Colonic mucosa (tissue), 4 donors: ENCODE measurements at regions not wholly inside any gene's neighbourhood (a gene's known extent, or its start where the extent isn't known, plus 50 kb on each side); places are given as distances from the start of the nearest gene placed in this dataset.

ENCODE experiments used
- DNase-seq: peaks from one replicate; pipeline ENCODE4 v3.0.0-alpha.2; 2020
- H3K27ac ChIP-seq: fragments of 200-600 bp; one replicate; pipeline ENCODE4 v1.8.0; 2021
- H3K27me3 ChIP-seq: fragments of 200-600 bp; one replicate; pipeline ENCODE4 v1.8.0; 2021
- H3K36me3 ChIP-seq: fragments of 200-600 bp; one replicate; pipeline ENCODE4 v1.8.0; 2021
- H3K4me1 ChIP-seq: fragments of 200-600 bp; one replicate; pipeline ENCODE4 v1.8.0; 2021; ENCODE audit warnings: mild to moderate bottlenecking
- H3K4me3 ChIP-seq: fragments of 200-600 bp; one replicate; pipeline ENCODE4 v1.8.0; 2021
- H3K9ac ChIP-seq, 2 donors: one replicate each; pipeline ENCODE4 v1.7.0; 2013; ENCODE audit warnings: control low read depth in 2 of 2, low read depth in 2 of 2, low read length in 2 of 2
- H3K9me3 ChIP-seq: fragments of 200-600 bp; one replicate; pipeline ENCODE4 v1.8.0; 2021
- CTCF ChIP-seq: fragments of 200-600 bp; IDR thresholded peaks from one replicate; pipeline ENCODE4 v1.8.0; 2022; ENCODE audit warnings: antibody characterized with exemption, mild to moderate bottlenecking
- intact Hi-C: fragments of 100-400 bp; cut with DNase I; formaldehyde crosslinking; loops from one replicate; pipeline ENCODE4 v1.14.1; 2022
- donor health status: healthy.
- donor health status: DM: no; HTN: no; CAD: no.
- donor health status: DM: no; HTN: no; CAD: no.

- H3K9me3 ChIP-seq, result no peaks in the 10 kb centered on the region
- H3K27me3 ChIP-seq, result no peaks in the 10 kb centered on the region
- no peak overlapping the region for H3K4me3 ChIP-seq
- no peaks in the 10 kb centered on the region for H3K4me1 ChIP-seq
- no peak for DNase-seq
- intact Hi-C loops, result no loop called here
- H3K36me3 ChIP-seq, result no peaks in the 10 kb centered on the region
- H3K9ac ChIP-seq, result no peak overlapping the region
- no peak for TF ChIP-seq CTCF
- H3K27ac ChIP-seq, result no peak overlapping the region
Measured at GRCh38 chr16:79436885-79437284, 163.7 kb downstream of the MAF start.

- no peak for DNase-seq
- Histone ChIP-seq H3K9ac (no peak overlapping the region), H3K27me3 (no peaks in the 10 kb centered on the region), H3K9me3 (no peaks in the 10 kb centered on the region), H3K27ac (no peak overlapping the region), H3K4me3 (no peak overlapping the region), H3K4me1 (no peaks in the 10 kb centered on the region), H3K36me3 (no peaks in the 10 kb centered on the region)
- intact Hi-C loops, result no loop called here
- TF ChIP-seq CTCF, result no peak
Measured at GRCh38 chr16:79434771-79435170, 165.8 kb downstream of the MAF start.

GRCh38 chr16:79434092-79434491 lies 166.4 kb downstream of the MAF start:
- no peak for DNase-seq
- Histone ChIP-seq H3K27me3 (no peaks in the 10 kb centered on the region), H3K9ac (no peak overlapping the region), H3K4me3 (no peak overlapping the region), H3K36me3 (no peaks in the 10 kb centered on the region), H3K4me1 (no peaks in the 10 kb centered on the region), H3K27ac (no peak overlapping the region), H3K9me3 (no peaks in the 10 kb centered on the region)
- no peak for TF ChIP-seq CTCF
- intact Hi-C loops, result no loop called here

- Histone ChIP-seq H3K27ac (no peak overlapping the region), H3K4me3 (no peak overlapping the region), H3K4me1 (no peaks in the 10 kb centered on the region), H3K27me3 (no peaks in the 10 kb centered on the region), H3K9me3 (no peaks in the 10 kb centered on the region), H3K9ac (no peak overlapping the region), H3K36me3 (no peaks in the 10 kb centered on the region)
- no peak for DNase-seq
- intact Hi-C loops, result no loop called here
- TF ChIP-seq CTCF, result no peak
Measured at GRCh38 chr16:79431923-79432322, 168.6 kb downstream of the MAF start.

- Histone ChIP-seq H3K4me1 (no peaks in the 10 kb centered on the region), H3K36me3 (no peaks in the 10 kb centered on the region), H3K9ac (no peak overlapping the region), H3K27me3 (no peaks in the 10 kb centered on the region), H3K4me3 (no peak overlapping the region), H3K27ac (no peak overlapping the region), H3K9me3 (no peaks in the 10 kb centered on the region)
- TF ChIP-seq CTCF, result no peak
- intact Hi-C loops, result no loop called here
- peak; percentile 29 for DNase-seq
Measured at GRCh38 chr16:79430191-79430678, 170.3 kb downstream of the MAF start.
